Anterior cingulate cortex (tissue), 58 donors: ENCODE measurements at regions not wholly inside any gene's neighbourhood (a gene's known extent, or its start where the extent isn't known, plus 50 kb on each side); places are given as distances from the start of the nearest gene placed in this dataset.

Source experiments
- DNase-seq, 58 donors: peaks; one replicate each; lab custom pipeline; 2025; lab: John Stamatoyannopoulos, UW

- no peak for DNase-seq
Measured at GRCh38 chr5:5542654-5543053, 120.2 kb downstream of the ICE1 start.

GRCh38 chr5:5540065-5540464 is 117.6 kb downstream of the ICE1 start:
- DNase-seq = no peak
